NCI-H146 treated with DMSO at 0.1 percent for 48 hours (cell line): ENCODE measurements at regions not wholly inside any gene's neighbourhood (a gene's known extent, or its start where the extent isn't known, plus 50 kb on each side); places are given as distances from the start of the nearest gene placed in this dataset.

Source experiments
- DNase-seq: peaks from one replicate; lab custom pipeline; 2025; ENCODE audit not compliant: unreplicated experiment; lab: John Stamatoyannopoulos, UW

DNA sequence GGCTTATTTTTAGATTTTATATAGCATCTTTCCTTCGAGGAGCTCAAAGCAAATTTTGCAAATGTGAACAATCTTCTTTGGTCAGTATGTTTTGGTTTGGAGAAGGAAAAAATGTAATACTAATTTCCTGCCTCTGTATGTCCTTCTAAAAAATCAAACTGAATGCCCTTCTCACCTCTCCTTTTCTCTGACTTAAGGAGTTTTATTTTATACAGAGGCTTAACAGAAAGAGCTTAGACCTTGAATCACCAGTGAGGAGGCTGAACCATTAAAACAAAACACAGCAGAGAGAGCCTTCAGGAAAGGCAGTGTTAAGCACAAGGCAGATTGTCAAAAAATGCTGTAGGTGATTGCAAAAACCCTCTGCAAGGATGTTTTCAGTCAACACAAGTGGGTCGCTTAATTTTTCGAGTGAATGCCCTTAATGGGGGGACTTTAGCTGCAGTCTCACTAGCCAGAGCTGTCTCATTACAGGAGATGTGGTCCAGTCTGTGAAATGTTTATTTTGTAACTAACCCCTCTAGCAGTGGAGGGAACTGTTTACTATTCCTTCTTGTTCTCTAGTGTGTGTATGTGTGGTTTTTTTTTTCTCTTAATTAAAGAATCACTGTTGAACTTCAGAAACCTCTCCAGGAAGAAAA is 481.3 kb upstream of the CITED2 start:
- peak; percentile 72 for DNase-seq

DNA sequence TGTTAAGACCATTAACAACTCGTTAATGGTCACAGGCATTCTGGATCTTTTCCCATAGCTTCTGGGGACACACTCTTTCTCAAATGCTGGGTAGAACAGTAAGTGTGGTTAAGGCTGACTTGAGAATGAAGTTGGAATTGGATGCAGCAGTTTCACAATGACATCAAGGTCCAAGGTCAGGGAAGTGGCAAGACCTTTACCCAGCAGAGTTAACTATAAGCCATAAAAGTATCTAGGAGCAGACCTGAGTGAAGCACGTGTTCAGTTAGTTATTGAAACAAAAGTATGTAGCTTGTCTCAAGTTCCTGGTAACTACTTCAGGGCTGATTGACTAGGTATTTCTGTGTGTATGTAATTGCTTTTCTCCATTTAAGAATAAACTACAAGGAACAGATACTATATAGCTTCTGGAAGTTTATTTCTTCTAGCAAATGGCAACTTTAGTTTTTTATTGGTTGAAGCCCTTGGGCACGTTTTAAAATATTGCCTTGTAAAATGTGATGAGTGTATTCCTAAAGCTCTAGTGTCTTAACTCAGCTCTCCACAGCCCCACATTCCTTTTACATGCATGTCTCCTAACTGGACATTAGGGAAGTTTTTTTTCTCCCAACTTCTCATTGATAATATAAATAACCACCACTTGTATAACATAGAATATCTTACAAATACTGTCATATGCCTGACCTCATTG is 479.0 kb upstream of the CITED2 start:
- DNase-seq: no peak

DNA sequence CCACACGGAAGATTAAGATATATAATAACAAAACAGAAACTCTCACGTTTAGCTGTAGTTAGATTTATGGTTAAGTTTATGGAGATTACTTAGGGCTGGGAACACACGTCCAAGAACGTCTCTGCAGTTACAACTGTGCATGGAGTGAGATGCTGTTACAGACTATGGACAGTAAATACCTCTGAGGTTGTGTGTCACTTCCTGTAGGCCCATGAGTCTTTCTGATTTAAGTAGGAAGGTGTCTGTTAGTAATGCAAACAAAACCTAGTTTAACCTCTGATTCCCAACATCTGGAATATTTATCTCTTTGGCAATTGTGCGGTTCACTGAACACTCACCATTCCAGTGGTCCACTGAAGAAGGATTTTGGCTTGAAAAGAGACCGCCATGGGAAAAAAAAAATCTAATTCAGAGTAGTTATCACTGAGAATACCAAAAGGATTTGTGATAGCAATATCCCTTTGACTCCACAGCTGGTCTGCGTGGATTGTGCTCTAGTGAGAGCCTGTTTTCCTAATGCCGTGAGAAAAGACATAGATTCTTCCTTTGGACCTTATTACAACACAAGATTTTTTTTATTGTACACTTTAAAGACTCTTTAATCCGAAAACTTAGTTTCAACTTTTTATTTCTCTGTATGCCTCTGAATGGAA is 478.2 kb upstream of the CITED2 start:
- DNase-seq: no peak

DNA sequence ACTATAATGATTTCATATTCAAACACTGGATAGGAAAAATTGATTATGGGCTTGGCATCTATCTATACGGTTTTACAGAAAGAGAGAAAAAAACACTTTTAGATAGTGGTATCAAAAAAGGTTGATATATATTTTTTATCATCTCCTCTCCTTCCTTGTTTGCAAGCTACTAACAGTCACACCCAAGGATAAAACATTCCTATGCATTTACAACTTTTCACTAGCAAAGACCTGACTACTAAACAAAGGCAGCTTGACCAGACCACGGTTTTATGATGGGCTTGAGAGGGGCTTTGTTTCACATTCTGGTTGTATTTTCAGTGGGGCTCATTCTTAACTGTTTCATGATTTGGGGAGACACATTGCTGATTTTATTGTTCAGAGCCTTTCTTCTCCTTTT is 477.6 kb upstream of the CITED2 start:
- no peak for DNase-seq

DNA sequence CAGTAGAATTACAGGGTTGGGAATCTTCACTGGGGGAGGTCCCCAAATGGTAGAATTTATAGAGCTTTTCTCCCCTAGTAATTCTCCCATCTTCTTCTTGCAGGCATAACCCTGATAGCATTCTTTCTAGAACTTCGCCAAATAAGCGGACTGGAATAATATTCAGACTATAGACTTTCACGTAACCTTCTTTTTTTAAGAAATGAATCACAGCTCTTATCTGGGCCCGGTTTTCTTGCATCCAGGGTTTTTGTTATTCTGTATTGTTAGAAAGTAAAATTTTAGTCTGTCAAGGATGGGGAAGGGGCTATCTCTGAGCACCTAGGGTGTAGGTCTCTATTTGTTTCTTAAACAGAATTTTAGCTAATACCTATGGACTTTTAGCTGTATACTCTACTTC is 476.8 kb upstream of the CITED2 start:
- DNase-seq: no peak

DNA sequence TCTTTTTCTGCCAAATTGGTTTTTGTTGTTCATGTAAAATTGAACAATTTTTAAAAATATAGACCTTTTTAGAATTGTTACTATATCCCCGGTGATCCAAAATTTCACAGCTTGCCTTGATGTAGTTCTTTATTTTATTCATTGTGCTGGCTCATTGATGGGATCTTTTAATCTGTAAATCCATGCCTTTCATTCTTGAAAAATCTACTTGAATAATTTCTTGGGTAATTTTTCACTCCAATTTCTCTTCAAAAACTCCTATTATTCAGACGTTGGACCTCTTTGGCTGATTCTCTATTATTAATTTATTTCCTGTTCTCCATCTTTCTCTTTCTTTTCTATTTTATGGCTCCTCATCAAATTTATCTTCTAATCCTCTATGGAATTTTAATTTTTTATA is 476.1 kb upstream of the CITED2 start:
- DNase-seq: no peak

DNA sequence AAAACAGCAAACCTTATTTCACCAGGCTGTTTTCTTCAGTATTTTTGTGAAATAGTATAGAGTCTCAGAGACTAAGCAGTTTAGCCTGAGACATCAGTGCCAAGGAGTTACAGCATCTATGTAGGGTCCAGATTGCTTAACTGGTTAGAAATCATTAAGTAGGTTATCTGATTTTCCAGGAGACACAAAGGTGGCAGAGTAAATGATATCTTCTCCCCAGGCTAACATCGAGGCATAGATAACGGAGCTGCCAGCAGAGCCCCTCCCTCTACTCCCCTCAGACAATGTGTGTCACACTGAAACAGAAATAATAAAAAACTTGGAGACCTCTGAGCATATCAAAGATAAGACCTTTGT is 473.0 kb upstream of the CITED2 start:
- peak; percentile 52 for DNase-seq

DNA sequence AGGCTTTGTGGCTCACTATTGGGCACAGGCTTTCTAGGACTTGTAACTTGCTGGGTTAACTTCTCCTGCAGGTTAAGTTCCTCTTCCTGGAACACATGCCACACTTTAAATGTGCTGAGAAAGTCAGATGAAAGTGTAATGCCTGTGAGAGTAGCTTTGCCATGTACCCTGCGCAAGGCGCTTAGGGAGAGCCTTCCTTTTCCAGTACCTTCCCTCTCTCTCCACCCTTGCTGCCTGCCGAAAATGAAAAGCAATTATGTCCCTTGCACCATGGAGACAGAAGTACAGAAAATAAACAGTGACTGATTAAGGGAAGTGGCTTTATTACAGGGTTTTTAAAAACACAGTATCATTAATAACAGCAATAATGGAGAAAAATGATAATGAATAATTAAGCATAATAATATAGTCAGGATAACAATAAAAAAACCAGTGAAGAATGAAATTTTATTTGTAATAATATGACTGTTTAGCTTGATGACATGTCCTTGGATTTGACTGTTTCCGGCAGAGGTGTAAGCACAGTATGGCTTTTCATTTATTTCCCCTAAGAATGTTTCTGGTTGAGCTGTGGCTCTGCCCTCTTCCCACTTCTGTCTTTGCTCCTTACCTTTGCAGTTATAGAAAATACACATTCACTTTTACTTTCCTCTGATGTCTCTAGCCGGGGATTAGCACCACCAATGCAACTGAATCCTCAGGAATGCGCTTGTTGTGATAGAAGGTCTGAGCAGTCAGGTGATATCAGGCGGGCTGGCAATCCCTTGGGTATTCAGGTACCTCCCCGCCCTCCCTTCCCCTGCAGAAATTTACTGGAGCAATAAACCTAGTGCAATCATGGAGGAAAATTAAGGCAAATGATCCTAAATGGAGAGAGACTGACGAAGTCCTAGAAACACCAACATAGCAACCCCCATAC is 472.3 kb upstream of the CITED2 start:
- peak; percentile 49 for DNase-seq

DNA sequence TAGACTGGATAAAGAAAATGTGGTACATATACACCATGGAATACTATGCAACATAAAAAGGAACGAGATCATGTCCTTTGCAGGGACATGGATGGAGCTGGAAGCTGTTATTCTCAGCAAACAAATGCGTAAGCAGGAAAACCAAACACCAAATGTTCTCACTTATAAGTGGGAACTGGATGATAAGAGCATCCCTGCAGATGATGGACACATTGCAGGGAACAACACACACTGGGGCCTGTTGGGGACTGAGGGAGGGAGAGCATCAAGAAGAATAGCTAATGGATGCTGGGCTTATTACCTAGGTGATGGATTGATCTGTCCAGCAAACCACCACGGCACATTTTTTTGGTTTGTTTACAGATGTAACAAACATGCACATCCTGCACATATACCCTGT is 470.5 kb upstream of the CITED2 start:
- no peak for DNase-seq

DNA sequence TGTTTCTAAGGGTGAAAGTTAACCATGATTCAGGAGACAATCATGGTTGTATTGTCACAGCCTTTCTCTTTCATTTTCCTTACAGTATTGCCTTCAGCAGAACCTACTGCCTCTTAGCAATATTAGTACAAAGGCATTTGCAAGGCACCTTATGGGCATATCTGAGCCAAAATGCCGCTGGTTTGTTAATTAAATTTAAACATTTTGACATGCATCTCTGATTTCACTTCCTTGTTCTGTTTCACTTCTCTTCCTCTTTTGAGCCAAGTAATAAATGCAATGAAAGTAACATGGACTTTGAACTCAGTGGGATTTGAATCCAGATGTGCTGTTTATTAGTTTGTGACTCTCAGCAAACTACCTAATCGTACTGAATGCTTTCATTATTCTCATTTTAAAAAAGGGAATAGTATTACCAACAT is 467.4 kb upstream of the CITED2 start:
- no peak for DNase-seq

DNA sequence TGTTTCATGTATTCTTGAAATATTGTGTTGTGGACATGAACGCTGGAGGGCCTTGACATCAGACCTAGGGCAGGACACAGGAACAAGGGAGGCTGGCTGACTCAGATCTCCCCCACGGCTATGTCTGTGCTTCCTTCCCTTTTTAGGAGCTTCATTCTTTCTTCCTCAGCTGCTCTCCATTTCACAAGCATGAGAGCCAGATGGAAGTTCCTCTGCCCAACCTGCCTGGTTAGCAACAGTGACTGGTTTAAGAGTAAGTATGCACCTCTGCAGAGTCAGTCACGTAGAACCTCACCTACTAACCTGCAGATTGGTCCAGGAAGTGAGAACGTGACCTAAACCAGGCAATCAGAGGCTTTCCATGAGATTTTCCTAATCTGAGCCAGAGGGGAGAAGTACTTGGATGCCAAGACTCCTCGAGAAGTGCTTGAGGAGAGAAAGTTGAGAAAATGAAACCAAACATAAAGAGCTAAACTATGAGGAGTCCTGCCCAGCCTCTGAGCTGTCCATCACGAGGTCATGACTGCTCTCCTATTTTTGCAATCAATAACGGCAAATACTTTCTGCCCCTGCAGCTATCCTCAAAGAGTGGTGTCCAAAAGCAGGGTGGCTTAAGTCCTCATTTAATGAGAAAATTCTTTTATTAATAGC is 465.2 kb upstream of the CITED2 start:
- DNase-seq: no peak

DNA sequence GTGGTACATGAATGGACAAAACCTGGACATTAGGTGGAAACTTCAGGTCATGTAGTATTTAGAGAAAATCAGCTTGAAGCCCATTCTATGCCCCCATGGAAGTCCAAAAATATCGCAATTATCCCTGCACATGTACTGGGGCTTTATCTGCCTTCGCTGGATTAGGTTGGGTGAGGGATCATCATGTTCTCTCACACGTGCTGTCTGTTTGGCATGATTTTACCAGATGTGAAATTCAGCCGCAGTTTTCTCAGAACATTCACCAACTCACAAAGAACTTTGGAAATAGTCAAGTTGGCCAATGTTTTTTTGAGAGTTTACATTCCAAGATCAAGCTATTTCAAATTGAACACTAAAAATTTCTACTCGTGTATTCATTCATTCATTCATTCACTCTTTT is 459.8 kb upstream of the CITED2 start:
- no peak for DNase-seq

DNA sequence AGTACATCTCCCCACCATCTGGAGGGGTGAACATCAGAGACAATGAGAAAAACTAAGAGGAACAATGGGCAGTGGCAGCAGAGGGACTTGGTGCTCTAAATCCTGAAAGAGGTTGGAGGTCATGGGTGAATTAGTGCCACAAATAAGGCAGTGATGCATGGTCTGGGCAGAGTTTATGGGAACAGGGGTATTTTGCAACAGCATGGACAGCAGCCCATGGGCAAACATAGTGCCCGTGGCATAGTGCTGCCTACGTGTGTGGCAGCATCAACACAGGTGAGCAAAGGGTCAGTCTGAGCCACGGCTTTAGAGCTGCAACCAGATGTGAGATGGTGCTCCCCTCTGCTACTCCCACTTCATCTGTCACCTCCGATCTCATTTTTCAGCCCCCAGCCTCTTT is 459.1 kb upstream of the CITED2 start:
- no peak for DNase-seq

DNA sequence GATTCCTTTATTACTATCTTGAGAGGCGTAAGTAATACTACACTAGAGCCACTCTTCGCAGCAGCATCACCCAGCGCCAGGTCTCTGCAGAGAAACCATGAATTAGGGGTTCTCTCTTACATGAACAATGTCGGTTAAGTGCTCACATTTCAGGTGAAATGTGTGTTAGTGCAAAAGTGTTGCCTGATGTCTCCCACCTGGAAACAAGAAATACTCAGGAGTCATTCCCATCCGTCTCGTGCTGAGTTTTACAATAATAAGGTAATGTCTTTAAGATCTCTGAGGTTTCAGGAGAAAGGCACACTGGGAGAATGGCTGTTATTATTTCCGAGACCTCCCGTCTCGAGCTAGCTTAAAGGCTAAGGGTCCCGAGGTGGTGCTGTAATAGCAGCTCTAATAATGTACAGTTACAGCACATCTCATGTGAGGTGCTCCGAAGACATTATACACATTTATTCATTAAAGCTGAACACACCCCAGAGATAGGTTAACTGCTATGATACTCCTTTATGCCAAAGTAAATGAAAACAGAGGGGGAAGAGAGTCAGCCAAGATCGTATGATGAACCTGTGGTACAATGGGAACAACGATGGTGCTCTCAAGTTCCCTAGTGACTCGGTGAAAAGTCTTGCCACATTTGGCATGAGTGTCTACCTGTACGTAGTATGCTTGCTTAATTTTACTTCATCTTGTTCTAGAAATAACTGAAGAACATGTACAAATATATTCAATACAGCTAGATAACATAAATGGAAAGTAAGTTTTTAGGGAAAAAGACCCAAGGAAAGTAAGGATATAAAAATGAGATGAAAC is 458.3 kb upstream of the CITED2 start:
- no peak for DNase-seq

DNA sequence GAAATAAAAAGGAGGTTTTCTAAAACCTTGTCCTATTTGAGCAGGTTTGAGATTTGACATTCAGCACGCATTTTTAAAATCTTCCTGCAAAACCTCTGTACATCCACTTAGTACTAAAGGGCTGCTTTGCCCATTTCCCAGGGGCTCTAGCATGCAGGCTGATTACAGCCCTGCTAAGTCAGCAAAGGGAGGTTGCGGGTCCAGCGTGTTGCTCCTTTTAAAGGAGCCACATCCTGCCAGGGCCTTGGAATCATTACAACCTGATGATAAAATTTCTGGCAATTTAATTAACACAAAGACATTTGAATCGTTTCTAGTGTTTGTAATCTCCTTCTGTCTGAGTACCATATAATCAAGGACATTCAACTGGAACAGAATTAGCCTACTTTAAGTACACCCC is 455.1 kb upstream of the CITED2 start:
- DNase-seq: no peak

DNA sequence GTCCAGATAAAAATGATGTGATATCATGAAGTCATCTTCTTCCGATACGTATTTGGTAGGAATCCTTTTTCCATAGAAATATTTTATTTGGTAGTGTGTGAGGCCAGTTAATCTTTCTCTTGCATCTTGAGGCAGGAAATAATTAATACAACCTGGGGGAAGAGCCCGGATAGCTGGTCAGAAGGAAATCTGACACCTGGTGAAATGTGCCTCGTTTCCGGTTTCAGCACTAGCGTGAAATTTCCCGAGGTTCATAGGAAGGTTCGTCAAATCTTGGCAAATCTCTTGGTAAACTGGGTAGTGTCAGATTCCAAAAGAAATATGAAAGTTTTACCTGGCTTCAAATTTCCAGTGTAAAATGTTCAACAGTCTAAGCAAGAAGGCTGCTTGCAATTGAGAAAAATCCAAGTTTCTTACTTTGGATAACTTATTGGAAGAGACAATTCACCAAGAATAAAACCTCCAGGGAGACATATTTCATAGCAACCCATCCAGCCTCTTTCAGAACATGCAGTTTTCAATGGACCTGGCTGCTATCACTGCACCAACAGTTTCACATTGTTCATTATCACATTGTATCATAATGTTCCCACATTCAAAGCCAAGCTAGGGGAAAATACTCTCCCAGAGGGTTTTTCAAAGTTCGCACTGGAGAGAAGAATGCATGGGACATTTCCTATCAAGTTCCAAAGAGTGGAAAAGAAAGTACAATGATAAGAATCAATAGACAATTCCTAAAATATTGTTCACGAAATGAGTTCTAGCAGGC is 454.5 kb upstream of the CITED2 start:
- DNase-seq: no peak

DNA sequence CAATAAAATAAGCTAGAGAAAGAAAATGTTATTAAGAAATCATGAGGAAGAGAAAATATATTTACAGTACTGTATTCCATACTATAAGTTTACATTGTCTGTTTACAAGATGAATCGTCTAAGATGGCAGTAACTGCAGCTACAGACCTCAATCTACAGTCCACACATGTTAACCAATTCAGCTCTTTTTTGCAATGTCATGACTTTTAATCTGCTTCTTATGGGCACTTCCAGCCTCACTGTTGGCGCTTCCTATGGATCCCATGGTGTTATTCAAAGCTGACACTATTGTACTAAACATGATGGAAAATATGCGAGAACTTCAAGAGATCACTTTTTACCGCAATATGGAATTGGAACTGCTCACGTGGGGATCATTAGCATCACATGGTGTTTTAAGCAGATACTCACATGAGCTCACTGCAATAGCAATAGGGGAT is 451.5 kb upstream of the CITED2 start:
- no peak for DNase-seq

DNA sequence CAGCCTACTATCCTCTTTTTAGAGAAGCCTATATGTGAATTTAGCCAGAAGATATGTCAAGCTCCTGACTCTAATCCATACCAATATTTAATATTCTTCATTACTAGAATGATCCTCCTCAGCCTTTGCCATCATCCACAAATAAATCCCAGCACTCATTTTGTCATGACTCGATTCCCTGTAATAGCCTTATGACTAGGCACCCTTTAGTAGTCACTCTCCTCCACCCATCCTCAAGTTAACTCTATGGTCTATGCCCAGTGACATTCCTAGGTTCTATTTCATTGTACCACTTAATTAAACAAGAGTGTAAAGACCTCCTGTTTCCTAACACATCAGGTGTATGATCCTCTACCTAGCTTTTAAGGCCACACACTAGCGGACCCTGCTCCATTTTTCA is 450.4 kb upstream of the CITED2 start:
- no peak for DNase-seq

DNA sequence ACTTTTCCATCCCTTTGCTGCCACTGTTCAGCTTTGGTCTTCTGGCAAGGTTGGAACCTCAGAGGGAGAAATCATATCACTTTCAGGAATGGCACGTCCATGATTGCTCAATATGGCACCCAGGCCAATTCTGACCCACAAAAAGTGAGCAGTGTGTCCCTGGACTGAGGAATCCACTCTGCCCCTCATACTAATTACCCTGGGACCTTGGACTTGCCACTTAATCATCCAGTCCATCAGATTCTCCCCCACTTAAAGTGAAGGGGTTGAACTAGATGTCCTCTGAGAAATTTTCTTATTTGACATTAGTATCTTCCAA is 449.3 kb upstream of the CITED2 start:
- no peak for DNase-seq
